H1 (cell line): ENCODE measurements at regions not wholly inside any gene's neighbourhood (a gene's known extent, or its start where the extent isn't known, plus 50 kb on each side); places are given as distances from the start of the nearest gene placed in this dataset.

Source experiments
- CTCF ChIA-PET: fragments of 300-600 bp; sonication (Branson Sonifier 250); formaldehyde crosslinking; loops from one replicate; lab custom pipeline; 2021; ENCODE audit not compliant: partially characterized antibody; lab: Charles Lee
- POLR2A ChIA-PET: fragments of 300-600 bp; sonication (Branson Sonifier 250); formaldehyde crosslinking; loops from one replicate; lab custom pipeline; 2021; ENCODE audit warnings: inconsistent platforms; ENCODE audit not compliant: partially characterized antibody; lab: Charles Lee
- DNase-seq, 2 experiments: peaks; one replicate each; pipeline versions ENCODE4 v3.0.0 to v3.0.0-alpha.2; 2010 to 2022; ENCODE audit warnings: low spot score in 2 of 2, low read depth in 1 of 2, mixed read lengths in 1 of 2
- FAIRE-seq: peaks from 2 replicates; lab custom pipeline; 2011; peaks lifted over from hg19 to GRCh38; lab: Jason Lieb, UNC
- H2AFZ ChIP-seq: 2 replicates; pipeline ENCODE4 v1.8.1; 2012; ENCODE audit warnings: low read length, inconsistent platforms
- H2AK5ac ChIP-seq: 2 replicates; pipeline ENCODE4 v1.6.1; 2013; ENCODE audit warnings: low read depth, low read length
- H2BK120ac ChIP-seq: replicated peaks from 2 replicates; pipeline ENCODE3; 2013; ENCODE audit warnings: low read depth, low read length, inconsistent platforms
- H2BK12ac ChIP-seq: 2 replicates; pipeline ENCODE4 v1.6.1; 2013; ENCODE audit warnings: low read depth, low read length
- H2BK15ac ChIP-seq: 2 replicates; pipeline ENCODE4 v1.6.1; 2013; ENCODE audit warnings: low read length
- H2BK20ac ChIP-seq: 2 replicates; pipeline ENCODE4 v1.6.1; 2013; ENCODE audit warnings: low read length
- H2BK5ac ChIP-seq: 2 replicates; pipeline ENCODE4 v1.6.1; 2013; ENCODE audit warnings: low read depth, low read length
- H3K14ac ChIP-seq: 2 replicates; pipeline ENCODE4 v1.6.1; 2013; ENCODE audit warnings: inconsistent platforms; ENCODE audit not compliant: insufficient read length
- H3K18ac ChIP-seq: 2 replicates; pipeline ENCODE4 v1.6.1; 2013; ENCODE audit warnings: low read length; ENCODE audit errors: extremely low read depth
- H3K23ac ChIP-seq: 2 replicates; pipeline ENCODE4 v1.6.1; 2013; ENCODE audit warnings: inconsistent platforms; ENCODE audit not compliant: insufficient read length
- H3K23me2 ChIP-seq: 2 replicates; pipeline ENCODE4 v1.6.1; 2013; ENCODE audit warnings: low read depth, low read length
- H3K27ac ChIP-seq: 2 replicates; pipeline ENCODE4 v1.6.1; 2011; ENCODE audit warnings: low read depth, low read length, inconsistent platforms
- H3K27me3 ChIP-seq, 4 experiments: replicated peaks in 1 of 4; 1 replicate in 1 of 4; 2 replicates in 3 of 4; pipeline versions ENCODE4 v1.6.1 to v1.8.1; 2011 to 2013; ENCODE audit warnings: low read length in 3 of 4, mild to moderate bottlenecking in 3 of 4, inconsistent platforms in 2 of 4, mixed read lengths in 2 of 4, moderate library complexity in 1 of 4; ENCODE audit not compliant: control insufficient read depth in 3 of 4, insufficient read depth in 3 of 4; ENCODE audit errors: extremely low read depth in 1 of 4
- H3K36me3 ChIP-seq, 4 experiments: 2 replicates each; pipeline versions ENCODE4 v1.6.1 to v1.8.1; 2011 to 2013; ENCODE audit warnings: mild to moderate bottlenecking in 4 of 4, low read length in 3 of 4, moderate library complexity in 2 of 4, control low read depth in 1 of 4, inconsistent platforms in 1 of 4; ENCODE audit not compliant: insufficient read depth in 4 of 4, control insufficient read depth in 2 of 4
- H3K4ac ChIP-seq: replicated peaks from 2 replicates; pipeline ENCODE3; 2013; ENCODE audit warnings: low read length, low read depth, mixed read lengths, inconsistent platforms; ENCODE audit not compliant: insufficient read length
- H3K4me1 ChIP-seq, 4 experiments: replicated peaks in 1 of 4; 1 replicate in 1 of 4; 2 replicates in 3 of 4; pipeline versions ENCODE4 v1.6.1 to v1.8.1; 2011 to 2013; ENCODE audit warnings: low read length in 3 of 4, inconsistent platforms in 2 of 4, mixed read lengths in 1 of 4; ENCODE audit not compliant: insufficient read depth in 4 of 4, control insufficient read depth in 3 of 4
- H3K4me2 ChIP-seq, 2 experiments: 2 replicates each; pipeline versions ENCODE4 v1.6.1 to v1.8.1; 2011 to 2013; ENCODE audit warnings: low read depth in 2 of 2, low read length in 2 of 2, control low read depth in 1 of 2, inconsistent platforms in 1 of 2, mild to moderate bottlenecking in 1 of 2; ENCODE audit not compliant: insufficient read depth in 1 of 2
- H3K4me3 ChIP-seq, 4 experiments: fragments of 200-600, 300-600 bp in 1 of 4; sonication (generic), shearing (Covaris generic), sonication (Bioruptor Twin) in 1 of 4; 2 replicates each; pipeline versions ENCODE4 v1.5.1 to v1.8.1; 2011 to 2016; ENCODE audit warnings: low read length in 4 of 4, low read depth in 3 of 4, control low read depth in 2 of 4, inconsistent platforms in 2 of 4, mild to moderate bottlenecking in 2 of 4, mixed read lengths in 1 of 4, moderate library complexity in 1 of 4; ENCODE audit not compliant: insufficient read depth in 2 of 4; ENCODE audit errors: extremely low read depth in 1 of 4
- H3K56ac ChIP-seq: replicated peaks from 2 replicates; pipeline ENCODE3; 2013; ENCODE audit warnings: low read depth, mild to moderate bottlenecking, mixed read lengths, low read length, inconsistent platforms; ENCODE audit not compliant: insufficient read length
- H3K79me1 ChIP-seq: 2 replicates; pipeline ENCODE4 v1.6.1; 2013; ENCODE audit warnings: low read depth, low read length, control low read depth
- H3K79me2 ChIP-seq, 2 experiments: 2 replicates each; pipeline versions ENCODE4 v1.6.1 to v1.8.1; 2012 to 2013; ENCODE audit warnings: low read length in 2 of 2, mild to moderate bottlenecking in 2 of 2, inconsistent platforms in 1 of 2; ENCODE audit not compliant: insufficient read depth in 2 of 2, control insufficient read depth in 1 of 2
- H3K9ac ChIP-seq, 4 experiments: replicated peaks in 1 of 4; 1 replicate in 1 of 4; 2 replicates in 3 of 4; pipeline versions ENCODE4 v1.6.1 to v1.8.1; 2011 to 2013; ENCODE audit warnings: low read depth in 3 of 4, low read length in 3 of 4, control low read depth in 2 of 4, mild to moderate bottlenecking in 2 of 4, moderate library complexity in 2 of 4, inconsistent platforms in 1 of 4; ENCODE audit errors: extremely low read depth in 1 of 4
- H3K9me3 ChIP-seq, 2 experiments: 2 replicates each; pipeline versions ENCODE4 v1.6.1 to v1.8.1; 2012 to 2013; ENCODE audit warnings: mild to moderate bottlenecking in 2 of 2, moderate library complexity in 2 of 2, control low read depth in 1 of 2, inconsistent platforms in 1 of 2, low read depth in 1 of 2, low read length in 1 of 2, mixed read lengths in 1 of 2; ENCODE audit not compliant: insufficient read depth in 2 of 2
- H4K20me1 ChIP-seq, 2 experiments: replicated peaks in 1 of 2; 2 replicates each; pipeline versions ENCODE3 to v1.8.1; 2011 to 2013; ENCODE audit warnings: inconsistent platforms in 2 of 2, low read length in 2 of 2, mild to moderate bottlenecking in 1 of 2; ENCODE audit not compliant: insufficient read depth in 2 of 2, control insufficient read depth in 1 of 2
- H4K5ac ChIP-seq: 2 replicates; pipeline ENCODE4 v1.6.1; 2013; ENCODE audit warnings: low read length, low read depth, mixed read lengths, inconsistent platforms; ENCODE audit not compliant: insufficient read length
- H4K8ac ChIP-seq: 2 replicates; pipeline ENCODE4 v1.8.0; 2013; ENCODE audit warnings: mild to moderate bottlenecking, moderate library complexity, low read length, inconsistent platforms; ENCODE audit not compliant: insufficient read depth; ENCODE audit errors: extremely low read depth
- H4K91ac ChIP-seq: replicated peaks from 2 replicates; pipeline ENCODE3; 2013; ENCODE audit warnings: low read length, mixed read lengths, inconsistent platforms; ENCODE audit not compliant: insufficient read length
- ASH2L ChIP-seq: fragments of 200-600, 300-600 bp; sonication (generic); IDR thresholded peaks from one replicate; pipeline ENCODE4 v1.7.1; 2017; ENCODE audit warnings: low read length
- BRCA1 ChIP-seq: IDR thresholded peaks from 2 replicates; pipeline ENCODE4 v1.6.1; 2012; ENCODE audit warnings: low read depth, low read length, improper control_type of control experiment
- CBX8 ChIP-seq: fragments of 300-800, 300-1000 bp; sonication (generic); IDR thresholded peaks from 2 replicates; pipeline ENCODE4 v1.7.1; 2016; ENCODE audit warnings: low read depth, low read length, borderline replicate concordance
- GTF2F1 ChIP-seq: IDR thresholded peaks from 2 replicates; pipeline ENCODE4 v1.6.1; 2012; ENCODE audit warnings: low read depth, low read length, improper control_type of control experiment, borderline replicate concordance
- HDAC6 ChIP-seq: IDR thresholded peaks from one replicate; pipeline ENCODE4 v1.7.1; 2012; ENCODE audit warnings: low read depth, mild to moderate bottlenecking, inconsistent platforms, low read length, moderate library complexity
- JUND ChIP-seq: IDR thresholded peaks from 2 replicates; pipeline ENCODE4 v1.6.1; 2011; ENCODE audit warnings: mild to moderate bottlenecking, improper control_type of control experiment, low read length
- NRF1 ChIP-seq: IDR thresholded peaks from 2 replicates; pipeline ENCODE4 v1.6.1; 2011; ENCODE audit warnings: mild to moderate bottlenecking, low read depth, low read length, improper control_type of control experiment
- POLR2AphosphoS5 ChIP-seq: IDR thresholded peaks from 2 replicates; pipeline ENCODE4 v1.6.1; 2011; ENCODE audit warnings: low read depth, low read length
- RFX5 ChIP-seq: IDR thresholded peaks from 2 replicates; pipeline ENCODE4 v1.6.1; 2011; ENCODE audit warnings: low read depth, low read length, improper control_type of control experiment, borderline replicate concordance
- RXRA ChIP-seq: IDR thresholded peaks from 2 replicates; pipeline ENCODE4 v1.6.1; 2011; ENCODE audit warnings: low read depth, mild to moderate bottlenecking, low read length, moderate library complexity; ENCODE audit not compliant: insufficient read depth
- SIN3A ChIP-seq, 2 experiments: IDR thresholded peaks in 1 of 2; conservative IDR thresholded peaks in 1 of 2; 2 replicates each; pipeline ENCODE4 v1.6.1; 2011 to 2012; ENCODE audit warnings: low read length in 2 of 2, improper control_type of control experiment in 1 of 2, low read depth in 1 of 2, mild to moderate bottlenecking in 1 of 2
- SRF ChIP-seq: IDR thresholded peaks from 2 replicates; pipeline ENCODE4 v1.6.1; 2011; ENCODE audit warnings: mild to moderate bottlenecking, low read depth, low read length, moderate library complexity
- SUZ12 ChIP-seq: fragments of 200-600 bp; sonication (generic); IDR thresholded peaks from 2 replicates; pipeline ENCODE4 v1.6.1; 2012; ENCODE audit warnings: mild to moderate bottlenecking, inconsistent platforms, low read length, moderate library complexity, mixed read lengths
- YY1 ChIP-seq: IDR thresholded peaks from 2 replicates; pipeline ENCODE4 v1.6.1; 2011; ENCODE audit warnings: low read depth, mild to moderate bottlenecking, low read length
- WGBS, 2 experiments: shearing (Covaris generic) in 1 of 2; methylation state at CpG; one replicate each; pipeline versions ENCODE4 v1.1.6 to v1.1.7; 2013 to 2015; ENCODE audit warnings: low lambda C conversion rate in 2 of 2, mixed read lengths in 2 of 2, inconsistent platforms in 1 of 2, low coverage in 1 of 2, missing lambda C conversion rate in 1 of 2; ENCODE audit not compliant: insufficient replicate concordance in 2 of 2, insufficient coverage in 1 of 2, insufficient read length in 1 of 2; ENCODE audit errors: extremely low coverage in 1 of 2, missing lambda C conversion rate in 1 of 2; 5-methylcytosine and 5-hydroxymethylcytosine counted together
- TF ChIP-seq, protein P1 (sequence below): IDR thresholded peaks from 2 replicates; pipeline ENCODE4 v1.6.1; 2011; ENCODE audit warnings: low read depth, mild to moderate bottlenecking, low read length; ENCODE audit not compliant: insufficient read depth

- POLR2A ChIA-PET = no interaction called here
- WGBS, 2 experiments = 93% methylated on average over 3 of the region's 3 CpGs; no CpG with 5 or more reads in 1 of the 2 experiments
- DNase-seq = no peak
- no peak for TF ChIP-seq SUZ12
- TF ChIP-seq BRCA1 = no peak
- no peak for TF ChIP-seq POLR2AphosphoS5
- TF ChIP-seq SIN3A (conservative IDR thresholded peaks at IDR 0.05 in 1 of 2, IDR thresholded peaks at IDR 0.05 in 1 of 2; ENCODE audit: low read depth in 1 of 2, low read length in 2 of 2) = no peak
- no peak for TF ChIP-seq RFX5
- TF ChIP-seq, protein P1, sequence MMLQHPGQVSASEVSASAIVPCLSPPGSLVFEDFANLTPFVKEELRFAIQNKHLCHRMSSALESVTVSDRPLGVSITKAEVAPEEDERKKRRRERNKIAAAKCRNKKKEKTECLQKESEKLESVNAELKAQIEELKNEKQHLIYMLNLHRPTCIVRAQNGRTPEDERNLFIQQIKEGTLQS = no peak
- TF ChIP-seq NRF1 = no peak
- no peak for TF ChIP-seq CBX8
- TF ChIP-seq HDAC6 = no peak
- TF ChIP-seq SRF = no peak
- no peak for TF ChIP-seq ASH2L
- no peak for TF ChIP-seq RXRA
- no peak for TF ChIP-seq YY1
- no peak for TF ChIP-seq GTF2F1
- TF ChIP-seq JUND = no peak
Measured at GRCh38 chr14:87312894-87313205, 680.1 kb downstream of the GALC start.

More at GRCh38 chr14:87312894-87313205, 680.1 kb downstream of the GALC start:
- Histone ChIP-seq H2BK5ac (no peak overlapping the region), H3K4me2 (no peak overlapping the region), H3K18ac (no peak overlapping the region), H3K79me2 (no peaks in the 10 kb centered on the region), H3K79me1 (no peaks in the 10 kb centered on the region), H2BK15ac (no peak overlapping the region), H3K9me3 (no peaks in the 10 kb centered on the region), H3K4ac (no peak overlapping the region), H3K4me1 (no peaks in the 10 kb centered on the region), H4K91ac (no peak overlapping the region), H3K23me2 (no peaks in the 10 kb centered on the region), H2BK12ac (no peak overlapping the region), H3K14ac (no peak overlapping the region), H3K23ac (no peak overlapping the region), H3K27me3 (no peaks in the 10 kb centered on the region), H3K4me3 (no peak overlapping the region), H4K20me1 (no peaks in the 10 kb centered on the region), H2AFZ (no peak overlapping the region), H4K8ac (no peak overlapping the region), H3K56ac (no peak overlapping the region), H2BK20ac (no peak overlapping the region), H4K5ac (no peak overlapping the region), H2BK120ac (no peak overlapping the region), H2AK5ac (no peak overlapping the region), H3K9ac (no peak overlapping the region; a peak in 1 of 7 replicates), H3K36me3 (no peaks in the 10 kb centered on the region), H3K27ac (no peak overlapping the region)
- CTCF ChIA-PET = interaction anchor here (1.2 kb wide), 1 partner anchor 318 kb away, joined by 3 read pairs; no protein-coding TSS in a partner anchor
- no peak for FAIRE-seq
